ENCODE measurements at regions not wholly inside any gene's neighbourhood (a gene's known extent, or its start where the extent isn't known, plus 50 kb on each side); places are given as distances from the start of the nearest gene placed in this dataset.

DNA sequence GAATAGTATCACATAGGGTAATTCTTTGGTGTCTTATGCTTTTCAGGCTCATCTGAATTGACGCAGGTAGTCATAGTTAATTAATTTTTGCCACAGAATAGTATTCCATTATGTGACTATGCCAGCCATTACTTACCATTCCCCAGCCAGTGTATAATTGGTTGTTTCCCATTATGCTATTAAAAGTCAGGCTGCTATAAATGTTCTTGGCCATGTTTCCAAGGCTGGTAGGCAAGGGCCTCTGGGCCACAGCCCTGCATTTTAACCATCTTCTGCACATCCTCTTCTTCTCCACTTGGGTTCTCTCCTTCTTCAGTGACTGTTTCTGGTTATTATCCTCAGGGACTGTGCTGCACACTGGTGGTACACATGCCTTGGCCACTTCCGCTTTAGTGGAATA lies 190.9 kb downstream of the ADAMTS15 start:
- TF ChIP-seq, protein P1, sequence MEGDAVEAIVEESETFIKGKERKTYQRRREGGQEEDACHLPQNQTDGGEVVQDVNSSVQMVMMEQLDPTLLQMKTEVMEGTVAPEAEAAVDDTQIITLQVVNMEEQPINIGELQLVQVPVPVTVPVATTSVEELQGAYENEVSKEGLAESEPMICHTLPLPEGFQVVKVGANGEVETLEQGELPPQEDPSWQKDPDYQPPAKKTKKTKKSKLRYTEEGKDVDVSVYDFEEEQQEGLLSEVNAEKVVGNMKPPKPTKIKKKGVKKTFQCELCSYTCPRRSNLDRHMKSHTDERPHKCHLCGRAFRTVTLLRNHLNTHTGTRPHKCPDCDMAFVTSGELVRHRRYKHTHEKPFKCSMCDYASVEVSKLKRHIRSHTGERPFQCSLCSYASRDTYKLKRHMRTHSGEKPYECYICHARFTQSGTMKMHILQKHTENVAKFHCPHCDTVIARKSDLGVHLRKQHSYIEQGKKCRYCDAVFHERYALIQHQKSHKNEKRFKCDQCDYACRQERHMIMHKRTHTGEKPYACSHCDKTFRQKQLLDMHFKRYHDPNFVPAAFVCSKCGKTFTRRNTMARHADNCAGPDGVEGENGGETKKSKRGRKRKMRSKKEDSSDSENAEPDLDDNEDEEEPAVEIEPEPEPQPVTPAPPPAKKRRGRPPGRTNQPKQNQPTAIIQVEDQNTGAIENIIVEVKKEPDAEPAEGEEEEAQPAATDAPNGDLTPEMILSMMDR (IDR thresholded peaks at IDR 0.05), result no peak
- TF ChIP-seq POLR2A (IDR thresholded peaks at IDR 0.05), result no peak

Data from uterus (tissue), 2 donors.